IMR-90 (cell line): ENCODE measurements at regions not wholly inside any gene's neighbourhood (a gene's known extent, or its start where the extent isn't known, plus 50 kb on each side); places are given as distances from the start of the nearest gene placed in this dataset.

Source experiments
- ATAC-seq: fragments of 200-7000 bp; cut with Tn5 transposase; 2 replicates; pipeline ENCODE4 v1.9.1; 2020; ENCODE audit warnings: low read depth, mild to moderate bottlenecking, moderate library complexity
- BruUV-seq: library from RNA; stranded (reverse); fragments of 400-500 nt; replicated peaks from 2 replicates; lab custom pipeline; 2021; lab: Mats Ljungman, UMichigan
- CTCF ChIA-PET: fragments of 300-600 bp; formaldehyde crosslinking; extraction: SDS; loops from one replicate; lab custom pipeline; 2021; ENCODE audit warnings: antibody characterized with exemption; lab: Yijun Ruan, JAX
- POLR2A ChIA-PET: fragments of 300-600 bp; sonication (Branson Sonifier 250); formaldehyde crosslinking; loops from one replicate; lab custom pipeline; 2022; ENCODE audit warnings: antibody characterized with exemption; ENCODE audit not compliant: unreplicated experiment; lab: Charles Lee
- DNase-seq: peaks from one replicate; pipeline ENCODE4 v3.0.0; 2013
- H2AFZ ChIP-seq: replicated peaks from 2 replicates; pipeline ENCODE3; 2013; ENCODE audit warnings: low read length, mild to moderate bottlenecking; ENCODE audit not compliant: poor library complexity
- H2AK5ac ChIP-seq: 2 replicates; pipeline ENCODE4 v1.6.1; 2013; ENCODE audit warnings: low read depth, low read length, inconsistent platforms
- H2AK9ac ChIP-seq: replicated peaks from 2 replicates; pipeline ENCODE3; 2013; ENCODE audit warnings: mild to moderate bottlenecking, low read depth, low read length, moderate library complexity; ENCODE audit not compliant: poor library complexity
- H2BK120ac ChIP-seq: 2 replicates; pipeline ENCODE4 v1.6.1; 2013; ENCODE audit warnings: low read depth, low read length, inconsistent platforms
- H2BK15ac ChIP-seq: 3 replicates; pipeline ENCODE4 v1.6.1; 2013; ENCODE audit warnings: low read depth, low read length, inconsistent platforms
- H2BK20ac ChIP-seq: 2 replicates; pipeline ENCODE4 v1.6.1; 2013; ENCODE audit warnings: low read depth, mild to moderate bottlenecking, inconsistent platforms, low read length, moderate library complexity
- H2BK5ac ChIP-seq: 2 replicates; pipeline ENCODE4 v1.6.1; 2013; ENCODE audit warnings: mild to moderate bottlenecking, low read depth, low read length, inconsistent platforms; ENCODE audit not compliant: poor library complexity, severe bottlenecking
- H3K14ac ChIP-seq: replicated peaks from 2 replicates; pipeline ENCODE4 v1.6.1; 2013; ENCODE audit warnings: low read depth, low read length, inconsistent platforms
- H3K18ac ChIP-seq: 2 replicates; pipeline ENCODE4 v1.6.1; 2013; ENCODE audit warnings: low read depth, low read length, control low read depth
- H3K23ac ChIP-seq: 2 replicates; pipeline ENCODE4 v1.6.1; 2013; ENCODE audit warnings: low read depth, low read length, inconsistent platforms
- H3K27ac ChIP-seq: 2 replicates; pipeline ENCODE4 v1.5.1; 2013; ENCODE audit warnings: mild to moderate bottlenecking, control low read depth, low read length; ENCODE audit not compliant: insufficient read depth
- H3K27me3 ChIP-seq: 2 replicates; pipeline ENCODE4 v1.6.1; 2013; ENCODE audit warnings: low read length; ENCODE audit not compliant: control insufficient read depth, insufficient read depth
- H3K36me3 ChIP-seq: 2 replicates; pipeline ENCODE4 v1.6.1; 2013; ENCODE audit warnings: low read length, mixed read lengths; ENCODE audit not compliant: control insufficient read depth, insufficient read depth
- H3K4ac ChIP-seq: 2 replicates; pipeline ENCODE4 v1.6.1; 2013; ENCODE audit warnings: low read depth, low read length, inconsistent platforms
- H3K4me1 ChIP-seq: 2 replicates; pipeline ENCODE4 v1.6.1; 2013; ENCODE audit warnings: low read length, mixed read lengths; ENCODE audit not compliant: control insufficient read depth, insufficient read depth
- H3K4me2 ChIP-seq: 2 replicates; pipeline ENCODE4 v1.6.1; 2013; ENCODE audit warnings: low read depth, mild to moderate bottlenecking, control low read depth, low read length, moderate library complexity
- H3K4me3 ChIP-seq: 2 replicates; pipeline ENCODE4 v1.5.1; 2013; ENCODE audit warnings: low read depth, mild to moderate bottlenecking, control low read depth, low read length, moderate library complexity; ENCODE audit not compliant: insufficient read depth
- H3K56ac ChIP-seq: 2 replicates; pipeline ENCODE4 v1.6.1; 2013; ENCODE audit warnings: low read length, inconsistent platforms; ENCODE audit not compliant: insufficient read depth; ENCODE audit errors: extremely low read depth
- H3K79me1 ChIP-seq, 2 experiments: 2 replicates each; pipeline ENCODE4 v1.6.1; 2013; ENCODE audit warnings: low read length in 2 of 2, inconsistent platforms in 1 of 2, low read depth in 1 of 2
- H3K9ac ChIP-seq: 2 replicates; pipeline ENCODE4 v1.6.1; 2013; ENCODE audit warnings: low read depth, low read length, control low read depth
- H3K9me1 ChIP-seq: 2 replicates; pipeline ENCODE4 v1.6.1; 2013; ENCODE audit warnings: low read length, inconsistent platforms; ENCODE audit not compliant: insufficient read depth
- H3K9me3 ChIP-seq: 2 replicates; pipeline ENCODE4 v1.6.1; 2013; ENCODE audit warnings: low read length; ENCODE audit not compliant: control insufficient read depth, insufficient read depth
- H4K20me1 ChIP-seq: 2 replicates; pipeline ENCODE4 v1.6.1; 2013; ENCODE audit warnings: low read length, inconsistent platforms; ENCODE audit not compliant: insufficient read depth
- H4K5ac ChIP-seq: 2 replicates; pipeline ENCODE4 v1.6.1; 2013; ENCODE audit warnings: mild to moderate bottlenecking, low read depth, low read length, control low read depth
- H4K8ac ChIP-seq, 2 experiments: 2 replicates each; pipeline ENCODE4 v1.6.1; 2013; ENCODE audit warnings: low read depth in 2 of 2, low read length in 2 of 2, control low read depth in 1 of 2, inconsistent platforms in 1 of 2
- H4K91ac ChIP-seq: 2 replicates; pipeline ENCODE4 v1.6.1; 2013; ENCODE audit warnings: low read depth, low read length, inconsistent platforms; ENCODE audit not compliant: insufficient read depth
- BHLHE40 ChIP-seq: fragments of 150-350 bp; IDR thresholded peaks from 2 replicates; pipeline ENCODE4 v1.6.1; 2016; ENCODE audit warnings: mild to moderate bottlenecking, low read depth, low read length
- CTCF ChIP-seq: conservative IDR thresholded peaks from 2 replicates; pipeline ENCODE4 v1.5.1; 2012; ENCODE audit warnings: mild to moderate bottlenecking, low read depth, low read length, improper control_type of control experiment
- ELK1 ChIP-seq: fragments of 150-350 bp; IDR thresholded peaks from 2 replicates; pipeline ENCODE4 v1.6.1; 2016; ENCODE audit warnings: low read depth, mild to moderate bottlenecking, low read length, moderate library complexity, borderline replicate concordance
- MAFK ChIP-seq: IDR thresholded peaks from 2 replicates; pipeline ENCODE4 v1.6.1; 2012; ENCODE audit warnings: low read depth, low read length, improper control_type of control experiment
- RAD21 ChIP-seq: IDR thresholded peaks from 2 replicates; pipeline ENCODE4 v1.6.1; 2012; ENCODE audit warnings: low read length, improper control_type of control experiment
- RFX5 ChIP-seq: IDR thresholded peaks from 2 replicates; pipeline ENCODE4 v1.8.0; 2012; ENCODE audit warnings: low read depth, mild to moderate bottlenecking, low read length, moderate library complexity
- WGBS, 2 experiments: methylation state at CpG; one replicate each; pipeline versions ENCODE4 v1.1.5 to v1.1.7; 2013; ENCODE audit warnings: missing lambda C conversion rate in 2 of 2; ENCODE audit not compliant: insufficient read length in 1 of 2; ENCODE audit errors: extremely low coverage in 2 of 2; 5-methylcytosine and 5-hydroxymethylcytosine counted together
- dilution Hi-C: fragments of 300-500 bp; cut with HindIII; formaldehyde crosslinking; loops from one replicate; pipeline ENCODE4 v1.14.3; 2018; ENCODE audit warnings: low sequenced_read_pairs; ENCODE audit not compliant: unreplicated experiment
- in situ Hi-C: fragments of 300-500 bp; cut with MboI; formaldehyde crosslinking; loops from 3 replicates; pipeline ENCODE4 v1.14.3; 2019; ENCODE audit warnings: low sequenced_read_pairs, inconsistent platforms, mixed read lengths
- intact Hi-C: fragments of 100-400 bp; cut with micrococcal nuclease; formaldehyde crosslinking; loops from 2 replicates; pipeline ENCODE4 v1.10.0; 2022

- Histone ChIP-seq H2BK120ac (no peak overlapping the region), H2BK5ac (no peak overlapping the region), H3K4me3 (no peak overlapping the region), H3K79me1 (no peaks in the 10 kb centered on the region), H3K9me1 (no peaks in the 10 kb centered on the region), H2BK15ac (no peak overlapping the region), H4K91ac (no peak overlapping the region), H3K56ac (no peak overlapping the region), H3K18ac (no peak overlapping the region), H2AK9ac (no peak overlapping the region), H4K20me1 (no peaks in the 10 kb centered on the region), H2BK20ac (no peak overlapping the region), H3K23ac (no peak overlapping the region), H3K14ac (no peak overlapping the region), H3K4me2 (no peak overlapping the region), H3K9me3 (no peaks in the 10 kb centered on the region; the same call in 1 of the 2 replicates), H4K5ac (no peak overlapping the region), H3K4me1 (no peaks in the 10 kb centered on the region), H3K27ac (no peak overlapping the region), H2AFZ (no peak overlapping the region), H3K27me3 (no peaks in the 10 kb centered on the region), H3K36me3 (no peaks in the 10 kb centered on the region), H4K8ac (no peak overlapping the region), H3K9ac (no peak overlapping the region), H2AK5ac (no peak overlapping the region), H3K4ac (no peak overlapping the region)
- DNase-seq (no peak), ATAC-seq (no peak)
- no CpG with 5 or more reads among the region's 2 CpGs for WGBS, 2 experiments
- BruUV-seq = no TSS peak
- POLR2A ChIA-PET = no interaction called here
- intact Hi-C loops (no loop called here), dilution Hi-C loops (no loop called here), in situ Hi-C loops (no loop called here)
- CTCF ChIA-PET = interaction anchor here (1.1 kb wide), 1 partner anchor 28 kb away, joined by 3 read pairs; no protein-coding TSS in a partner anchor
- no peak for TF ChIP-seq RAD21
- no peak for TF ChIP-seq CTCF
- no peak for TF ChIP-seq BHLHE40
- TF ChIP-seq RFX5 = no peak
- TF ChIP-seq ELK1 = no peak
- TF ChIP-seq MAFK = no peak
Measured at GRCh38 chr9:100729336-100729895, 151.5 kb downstream of the CAVIN4 start.
